Colonic mucosa (tissue), 4 donors: ENCODE measurements at regions not wholly inside any gene's neighbourhood (a gene's known extent, or its start where the extent isn't known, plus 50 kb on each side); places are given as distances from the start of the nearest gene placed in this dataset.
A peak's percentile ranks its signal among the peaks of the same experiment; 100 is the strongest.

Experiments used
- DNase-seq: peaks from one replicate; pipeline ENCODE4 v3.0.0-alpha.2; 2020
- H3K27ac ChIP-seq: fragments of 200-600 bp; one replicate; pipeline ENCODE4 v1.8.0; 2021
- H3K27me3 ChIP-seq: fragments of 200-600 bp; one replicate; pipeline ENCODE4 v1.8.0; 2021
- H3K36me3 ChIP-seq: fragments of 200-600 bp; one replicate; pipeline ENCODE4 v1.8.0; 2021
- H3K4me1 ChIP-seq: fragments of 200-600 bp; one replicate; pipeline ENCODE4 v1.8.0; 2021; ENCODE audit warnings: mild to moderate bottlenecking
- H3K4me3 ChIP-seq: fragments of 200-600 bp; one replicate; pipeline ENCODE4 v1.8.0; 2021
- H3K9ac ChIP-seq, 2 donors: one replicate each; pipeline ENCODE4 v1.7.0; 2013; ENCODE audit warnings: control low read depth in 2 of 2, low read depth in 2 of 2, low read length in 2 of 2
- H3K9me3 ChIP-seq: fragments of 200-600 bp; one replicate; pipeline ENCODE4 v1.8.0; 2021
- CTCF ChIP-seq: fragments of 200-600 bp; IDR thresholded peaks from one replicate; pipeline ENCODE4 v1.8.0; 2022; ENCODE audit warnings: antibody characterized with exemption, mild to moderate bottlenecking
- intact Hi-C: fragments of 100-400 bp; cut with DNase I; formaldehyde crosslinking; loops from one replicate; pipeline ENCODE4 v1.14.1; 2022
- donor health status: healthy.
- donor health status: DM: no; HTN: no; CAD: no.
- donor health status: DM: no; HTN: no; CAD: no.

- no peak overlapping the region for H3K27ac ChIP-seq
- no peaks in the 10 kb centered on the region for H3K27me3 ChIP-seq
- TF ChIP-seq CTCF: no peak
- H3K9ac ChIP-seq: no peak overlapping the region
- H3K4me1 ChIP-seq: no peaks in the 10 kb centered on the region
- H3K36me3 ChIP-seq: no peaks in the 10 kb centered on the region
- no peaks in the 10 kb centered on the region for H3K9me3 ChIP-seq
- intact Hi-C loops: loop anchor here (5.0 kb wide), 1 partner anchor 65 kb away; no protein-coding TSS in a partner anchor
- peak; percentile 15 for DNase-seq
- no peak overlapping the region for H3K4me3 ChIP-seq
These were observed 220.5 kb downstream of the CYP26B1 start for GRCh38 chr2:71926876-71927756.

GRCh38 chr2:71926089-71926447, 221.6 kb downstream of the CYP26B1 start:
- Histone ChIP-seq H3K4me1 (no peaks in the 10 kb centered on the region), H3K4me3 (no peak overlapping the region), H3K27ac (no peak overlapping the region), H3K9ac (no peak overlapping the region), H3K36me3 (no peaks in the 10 kb centered on the region), H3K27me3 (no peaks in the 10 kb centered on the region), H3K9me3 (no peaks in the 10 kb centered on the region)
- peak; percentile 32 for DNase-seq
- intact Hi-C loops: loop anchor here (5.0 kb wide), 1 partner anchor 66 kb away; no protein-coding TSS in a partner anchor
- TF ChIP-seq CTCF: no peak

- Histone ChIP-seq H3K36me3 (no peaks in the 10 kb centered on the region), H3K27ac (no peak overlapping the region), H3K4me3 (no peak overlapping the region), H3K4me1 (no peaks in the 10 kb centered on the region), H3K9me3 (no peaks in the 10 kb centered on the region), H3K9ac (no peak overlapping the region), H3K27me3 (no peaks in the 10 kb centered on the region)
- TF ChIP-seq CTCF: no peak
- DNase-seq: peak; percentile 19
- intact Hi-C loops: loop anchor here (2.0 to 5.0 kb wide), 2 partner anchors 67 to 225 kb away; no protein-coding TSS in a partner anchor
These were observed 222.2 kb downstream of the CYP26B1 start for GRCh38 chr2:71925268-71926088.

GRCh38 chr2:71923887-71924533, 223.7 kb downstream of the CYP26B1 start:
- Histone ChIP-seq H3K9me3 (no peaks in the 10 kb centered on the region), H3K36me3 (no peaks in the 10 kb centered on the region), H3K4me3 (no peak overlapping the region), H3K4me1 (no peaks in the 10 kb centered on the region), H3K27me3 (no peaks in the 10 kb centered on the region), H3K9ac (no peak overlapping the region), H3K27ac (no peak overlapping the region)
- intact Hi-C loops: loop anchor here (2.0 to 5.0 kb wide), 4 partner anchors 227 to 823 kb away; no protein-coding TSS in a partner anchor
- TF ChIP-seq CTCF: peak; percentile 86
- DNase-seq: peak; percentile 76

GRCh38 chr2:71923143-71923525, 224.5 kb downstream of the CYP26B1 start:
- no peak for TF ChIP-seq CTCF
- no peak for DNase-seq
- H3K27ac ChIP-seq: no peak overlapping the region
- H3K4me1 ChIP-seq: no peaks in the 10 kb centered on the region
- no peaks in the 10 kb centered on the region for H3K36me3 ChIP-seq
- no peak overlapping the region for H3K4me3 ChIP-seq
- H3K9ac ChIP-seq: no peak overlapping the region
- no peaks in the 10 kb centered on the region for H3K9me3 ChIP-seq
- intact Hi-C loops: loop anchor here (5.0 kb wide), 3 partner anchors 376 to 824 kb away; no protein-coding TSS in a partner anchor
- no peaks in the 10 kb centered on the region for H3K27me3 ChIP-seq
